DOHH2 (cell line): ENCODE measurements at regions not wholly inside any gene's neighbourhood (a gene's known extent, or its start where the extent isn't known, plus 50 kb on each side); places are given as distances from the start of the nearest gene placed in this dataset.

Experiments
- EZH2phosphoT487 ChIP-seq: fragments of 200-600 bp; sonication (generic); IDR thresholded peaks from 2 replicates; pipeline ENCODE4 v1.6.1; 2017; ENCODE audit warnings: borderline replicate concordance, mild to moderate bottlenecking, antibody characterized with exemption, low read length, moderate library complexity, mixed read lengths
- TF ChIP-seq, protein P1 (sequence below): fragments of 200-600 bp; sonication (generic); IDR thresholded peaks from one replicate; pipeline ENCODE4 v1.5.1; 2014; ENCODE audit warnings: antibody characterized with exemption, mild to moderate bottlenecking, low read depth, low read length; ENCODE audit not compliant: poor library complexity, severe bottlenecking

DNA sequence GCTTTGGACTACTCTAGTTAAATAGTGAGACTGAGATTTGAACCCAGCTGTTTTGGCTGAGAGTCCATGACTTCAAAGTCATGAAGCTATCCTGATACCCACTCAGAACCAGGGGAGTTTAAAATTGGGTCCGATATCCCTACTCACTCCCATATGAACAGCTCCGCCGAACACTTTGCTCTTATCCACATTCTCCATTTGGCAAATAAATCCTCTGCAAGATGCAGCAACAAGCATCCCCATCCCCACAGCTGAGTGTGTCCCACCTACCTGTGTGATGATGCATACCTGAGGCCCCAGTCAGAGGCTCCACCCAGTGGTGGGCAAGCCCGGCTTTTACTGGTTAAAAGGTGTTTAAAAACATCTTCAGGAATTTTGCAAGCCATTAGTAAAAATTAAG is 108.3 kb upstream of the SLC24A3 start:
- TF ChIP-seq, protein P1, sequence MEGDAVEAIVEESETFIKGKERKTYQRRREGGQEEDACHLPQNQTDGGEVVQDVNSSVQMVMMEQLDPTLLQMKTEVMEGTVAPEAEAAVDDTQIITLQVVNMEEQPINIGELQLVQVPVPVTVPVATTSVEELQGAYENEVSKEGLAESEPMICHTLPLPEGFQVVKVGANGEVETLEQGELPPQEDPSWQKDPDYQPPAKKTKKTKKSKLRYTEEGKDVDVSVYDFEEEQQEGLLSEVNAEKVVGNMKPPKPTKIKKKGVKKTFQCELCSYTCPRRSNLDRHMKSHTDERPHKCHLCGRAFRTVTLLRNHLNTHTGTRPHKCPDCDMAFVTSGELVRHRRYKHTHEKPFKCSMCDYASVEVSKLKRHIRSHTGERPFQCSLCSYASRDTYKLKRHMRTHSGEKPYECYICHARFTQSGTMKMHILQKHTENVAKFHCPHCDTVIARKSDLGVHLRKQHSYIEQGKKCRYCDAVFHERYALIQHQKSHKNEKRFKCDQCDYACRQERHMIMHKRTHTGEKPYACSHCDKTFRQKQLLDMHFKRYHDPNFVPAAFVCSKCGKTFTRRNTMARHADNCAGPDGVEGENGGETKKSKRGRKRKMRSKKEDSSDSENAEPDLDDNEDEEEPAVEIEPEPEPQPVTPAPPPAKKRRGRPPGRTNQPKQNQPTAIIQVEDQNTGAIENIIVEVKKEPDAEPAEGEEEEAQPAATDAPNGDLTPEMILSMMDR, result no peak
- TF ChIP-seq EZH2phosphoT487, result no peak
